Activated naive CD4-positive, alpha-beta T cell treated with anti-CD3 and anti-CD28 coated beads, Interleukin-2, amount 10 ng/mL, durations not matched to agents 7 days and 5 days (primary cell): ENCODE measurements at regions not wholly inside any gene's neighbourhood (a gene's known extent, or its start where the extent isn't known, plus 50 kb on each side); places are given as distances from the start of the nearest gene placed in this dataset.

ENCODE experiments used
- CTCF ChIA-PET: fragments of 350-600 bp; sonication (Branson Sonifier 250); formaldehyde crosslinking; loops from one replicate; lab custom pipeline; 2021; ENCODE audit warnings: antibody characterized with exemption; lab: Charles Lee
- DNase-seq: peaks from one replicate; pipeline ENCODE4 v3.0.0-alpha.2; 2020
- H3K27ac Mint-ChIP-seq: one replicate; pipeline ENCODE4 v1.8.0; 2021; ENCODE audit warnings: mild to moderate bottlenecking, moderate library complexity, mixed read lengths
- H3K27me3 Mint-ChIP-seq: one replicate; pipeline ENCODE4 v1.8.0; 2021; ENCODE audit warnings: mild to moderate bottlenecking, mixed read lengths
- H3K36me3 Mint-ChIP-seq: one replicate; pipeline ENCODE4 v1.8.0; 2021; ENCODE audit warnings: mixed read lengths
- H3K4me1 Mint-ChIP-seq: one replicate; pipeline ENCODE4 v1.8.0; 2021; ENCODE audit warnings: mixed read lengths
- H3K4me3 Mint-ChIP-seq: one replicate; pipeline ENCODE4 v1.8.0; 2021; ENCODE audit warnings: mild to moderate bottlenecking, moderate library complexity, mixed read lengths
- H3K9me3 Mint-ChIP-seq: one replicate; pipeline ENCODE4 v1.8.0; 2021; ENCODE audit warnings: mixed read lengths

DNA sequence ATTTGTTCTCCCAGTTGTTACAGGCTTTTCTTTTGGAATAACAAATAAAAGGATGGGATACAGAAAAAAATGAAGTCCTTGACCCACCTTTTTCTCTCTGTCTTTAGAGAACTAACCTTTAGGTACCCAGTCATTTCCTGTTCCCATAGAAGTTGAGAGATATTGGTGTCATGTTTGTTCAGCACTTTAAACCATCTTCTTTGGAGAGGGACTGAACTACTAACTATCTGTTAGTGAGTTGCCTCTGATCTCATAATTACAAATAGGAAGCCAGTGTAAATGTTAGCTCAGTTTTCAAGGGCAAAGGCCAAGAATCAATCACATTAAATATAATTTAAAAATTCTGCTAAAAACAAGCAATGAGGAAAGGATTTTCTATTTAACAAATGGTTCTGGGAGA, 72.9 kb upstream of the DCBLD2 start:
- CTCF ChIA-PET: no interaction called here

GRCh38 chr3:98972720-98973119, 71.2 kb upstream of the DCBLD2 start:
- no peak overlapping the region for H3K4me3 Mint-ChIP-seq
- no peak overlapping the region for H3K27ac Mint-ChIP-seq
- no peaks in the 10 kb centered on the region for H3K36me3 Mint-ChIP-seq
- no peaks in the 10 kb centered on the region for H3K9me3 Mint-ChIP-seq
- CTCF ChIA-PET: interaction anchor here (1.1 kb wide), 1 partner anchor 9 kb away, joined by 3 read pairs; no protein-coding TSS in a partner anchor
- no peak for DNase-seq
- no peaks in the 10 kb centered on the region for H3K4me1 Mint-ChIP-seq
- H3K27me3 Mint-ChIP-seq: no peaks in the 10 kb centered on the region

More for the DNA sequence above, 72.9 kb upstream of the DCBLD2 start:
- no peaks in the 10 kb centered on the region for H3K36me3 Mint-ChIP-seq
- no peaks in the 10 kb centered on the region for H3K9me3 Mint-ChIP-seq
- no peaks in the 10 kb centered on the region for H3K4me1 Mint-ChIP-seq
- H3K27ac Mint-ChIP-seq: no peak overlapping the region
- no peak overlapping the region for H3K4me3 Mint-ChIP-seq
- no peaks in the 10 kb centered on the region for H3K27me3 Mint-ChIP-seq
- DNase-seq: no peak

- H3K27ac Mint-ChIP-seq: no peak overlapping the region
- H3K27me3 Mint-ChIP-seq: no peaks in the 10 kb centered on the region
- H3K36me3 Mint-ChIP-seq: no peaks in the 10 kb centered on the region
- CTCF ChIA-PET: interaction anchor here (1.1 kb wide), 1 partner anchor 8 kb away, joined by 3 read pairs; no protein-coding TSS in a partner anchor
- no peak for DNase-seq
- H3K4me3 Mint-ChIP-seq: no peak overlapping the region
- no peaks in the 10 kb centered on the region for H3K9me3 Mint-ChIP-seq
- no peaks in the 10 kb centered on the region for H3K4me1 Mint-ChIP-seq
Observed at GRCh38 chr3:98972155-98972554, 70.7 kb upstream of the DCBLD2 start.

GRCh38 chr3:98971169-98971681, 69.7 kb upstream of the DCBLD2 start:
- CTCF ChIA-PET: no interaction called here
- Mint-ChIP-seq H3K36me3 (no peaks in the 10 kb centered on the region), H3K27ac (no peak overlapping the region), H3K4me1 (no peaks in the 10 kb centered on the region), H3K9me3 (no peaks in the 10 kb centered on the region), H3K4me3 (no peak overlapping the region), H3K27me3 (no peaks in the 10 kb centered on the region)
- DNase-seq: no peak

DNA sequence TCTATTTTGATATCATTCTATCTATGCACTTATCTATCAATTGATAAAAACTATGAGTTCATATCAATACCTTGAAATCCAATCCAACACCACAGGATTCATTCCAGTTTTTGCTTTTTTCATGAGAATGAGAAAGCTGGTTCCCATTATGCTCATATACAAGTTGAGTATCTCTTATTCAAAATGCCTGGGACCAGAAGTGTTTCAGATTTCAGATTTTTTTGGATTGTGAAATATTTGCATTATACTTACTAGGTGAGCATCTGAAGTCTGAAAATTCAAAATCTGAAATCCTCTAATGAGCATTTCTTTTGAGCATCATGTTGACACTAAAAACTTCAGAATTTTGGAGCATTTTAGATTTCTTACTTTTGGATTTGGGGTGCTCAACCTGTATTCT, 67.8 kb upstream of the DCBLD2 start:
- H3K27ac Mint-ChIP-seq: no peak overlapping the region
- no peaks in the 10 kb centered on the region for H3K9me3 Mint-ChIP-seq
- CTCF ChIA-PET: no interaction called here
- no peaks in the 10 kb centered on the region for H3K36me3 Mint-ChIP-seq
- H3K27me3 Mint-ChIP-seq: no peaks in the 10 kb centered on the region
- H3K4me3 Mint-ChIP-seq: no peak overlapping the region
- H3K4me1 Mint-ChIP-seq: no peaks in the 10 kb centered on the region
- no peak for DNase-seq

DNA sequence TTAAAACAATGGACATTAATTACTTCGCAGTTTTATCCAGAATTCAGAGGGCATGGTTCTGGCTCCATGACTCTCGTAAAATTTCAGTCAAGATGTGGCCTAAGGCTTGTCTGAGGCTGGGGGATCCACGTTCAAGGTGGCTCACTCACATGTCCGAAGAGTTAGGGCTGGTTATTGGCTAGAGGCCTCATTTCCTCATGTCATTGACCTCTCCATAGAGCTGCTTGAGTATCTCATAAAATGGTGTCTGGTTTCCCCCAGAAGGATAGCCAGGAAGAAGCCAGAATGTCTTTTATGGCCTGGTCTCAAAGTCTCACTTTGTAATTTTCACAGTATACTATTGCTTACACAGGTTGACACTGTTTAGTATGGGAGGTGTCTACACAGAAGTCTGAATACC, 67.3 kb upstream of the DCBLD2 start:
- no peaks in the 10 kb centered on the region for H3K27me3 Mint-ChIP-seq
- no peaks in the 10 kb centered on the region for H3K4me1 Mint-ChIP-seq
- CTCF ChIA-PET: no interaction called here
- no peaks in the 10 kb centered on the region for H3K36me3 Mint-ChIP-seq
- H3K4me3 Mint-ChIP-seq: no peak overlapping the region
- DNase-seq: no peak
- no peaks in the 10 kb centered on the region for H3K9me3 Mint-ChIP-seq
- no peak overlapping the region for H3K27ac Mint-ChIP-seq

DNA sequence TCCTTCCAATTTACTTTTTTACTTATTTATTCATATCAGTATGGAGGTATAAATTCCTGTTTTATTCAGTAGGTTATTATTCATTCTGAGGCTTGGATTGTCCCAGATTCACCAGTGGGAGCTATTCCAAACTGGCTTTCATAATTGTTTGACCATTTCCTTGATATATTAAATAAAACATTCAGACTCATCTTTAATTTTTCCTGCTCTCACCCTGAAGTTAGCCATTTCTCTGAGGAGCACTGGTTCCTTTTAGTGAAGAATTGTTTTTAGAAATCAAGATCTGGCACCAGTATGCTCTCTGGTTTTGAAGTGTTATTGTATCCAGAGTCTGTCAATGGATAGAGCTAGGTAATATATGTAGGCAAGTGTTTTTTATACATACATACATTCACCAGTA, 66.9 kb upstream of the DCBLD2 start:
- H3K27ac Mint-ChIP-seq: no peak overlapping the region
- no peaks in the 10 kb centered on the region for H3K36me3 Mint-ChIP-seq
- H3K4me1 Mint-ChIP-seq: no peaks in the 10 kb centered on the region
- no peak overlapping the region for H3K4me3 Mint-ChIP-seq
- no peak for DNase-seq
- H3K27me3 Mint-ChIP-seq: no peaks in the 10 kb centered on the region
- CTCF ChIA-PET: no interaction called here
- H3K9me3 Mint-ChIP-seq: no peaks in the 10 kb centered on the region

- H3K36me3 Mint-ChIP-seq: no peaks in the 10 kb centered on the region
- DNase-seq: no peak
- H3K4me1 Mint-ChIP-seq: no peaks in the 10 kb centered on the region
- no peak overlapping the region for H3K4me3 Mint-ChIP-seq
- H3K9me3 Mint-ChIP-seq: no peaks in the 10 kb centered on the region
- no peaks in the 10 kb centered on the region for H3K27me3 Mint-ChIP-seq
- no peak overlapping the region for H3K27ac Mint-ChIP-seq
- CTCF ChIA-PET: no interaction called here
Observed at GRCh38 chr3:98967758-98968157, 66.3 kb upstream of the DCBLD2 start.

GRCh38 chr3:98966862-98967546, 65.5 kb upstream of the DCBLD2 start:
- Mint-ChIP-seq H3K4me1 (no peaks in the 10 kb centered on the region), H3K27me3 (no peaks in the 10 kb centered on the region), H3K4me3 (no peak overlapping the region), H3K9me3 (no peaks in the 10 kb centered on the region), H3K27ac (no peak overlapping the region), H3K36me3 (no peaks in the 10 kb centered on the region)
- CTCF ChIA-PET: no interaction called here
- no peak for DNase-seq

DNA sequence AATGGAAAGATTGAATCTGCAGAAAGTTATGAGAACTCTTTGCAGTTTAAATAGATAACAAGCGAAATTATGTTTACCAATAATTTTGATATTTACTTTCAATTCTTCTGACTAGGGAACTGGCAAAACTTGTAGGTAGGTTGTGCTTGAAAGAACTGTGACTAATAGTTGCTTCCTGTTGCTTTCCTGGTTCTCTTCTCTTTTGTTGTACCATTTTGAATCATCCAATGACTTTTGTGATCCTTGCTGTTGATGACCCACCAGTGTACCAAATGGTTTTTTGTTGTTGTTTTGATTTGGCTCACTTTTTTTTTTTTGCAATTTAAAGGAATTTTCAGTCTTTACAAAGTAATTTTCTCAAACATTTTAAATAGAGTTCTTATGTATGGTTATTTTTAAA, 64.9 kb upstream of the DCBLD2 start:
- no peak overlapping the region for H3K4me3 Mint-ChIP-seq
- no peaks in the 10 kb centered on the region for H3K9me3 Mint-ChIP-seq
- DNase-seq: no peak

DNA sequence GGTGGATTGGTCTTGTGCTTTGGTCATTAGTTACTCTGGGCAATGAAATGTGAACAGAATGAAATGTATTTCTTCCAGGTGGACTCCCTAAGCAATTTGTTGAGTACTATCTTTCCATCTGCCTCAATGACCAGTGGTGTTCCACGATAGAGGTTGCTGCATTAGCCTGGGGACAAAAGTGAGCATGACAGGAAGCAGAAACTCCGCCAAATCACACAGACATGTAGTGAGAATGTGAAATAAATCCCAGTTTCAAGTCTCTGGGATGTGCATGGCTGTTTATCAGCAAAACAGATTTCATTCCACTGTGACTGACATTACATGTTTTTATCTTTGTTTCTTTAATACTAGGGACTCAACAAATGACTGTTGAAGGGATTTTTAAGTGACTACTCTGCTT, 63.3 kb upstream of the DCBLD2 start:
- Mint-ChIP-seq H3K27ac (no peak overlapping the region), H3K4me1 (no peaks in the 10 kb centered on the region), H3K27me3 (no peaks in the 10 kb centered on the region), H3K9me3 (no peaks in the 10 kb centered on the region), H3K36me3 (no peaks in the 10 kb centered on the region), H3K4me3 (no peak overlapping the region)
- DNase-seq: no peak
- CTCF ChIA-PET: no interaction called here

More for the DNA sequence above, 64.9 kb upstream of the DCBLD2 start:
- CTCF ChIA-PET: no interaction called here
- Mint-ChIP-seq H3K27me3 (no peaks in the 10 kb centered on the region), H3K4me1 (no peaks in the 10 kb centered on the region), H3K36me3 (no peaks in the 10 kb centered on the region), H3K27ac (no peak overlapping the region)

DNA sequence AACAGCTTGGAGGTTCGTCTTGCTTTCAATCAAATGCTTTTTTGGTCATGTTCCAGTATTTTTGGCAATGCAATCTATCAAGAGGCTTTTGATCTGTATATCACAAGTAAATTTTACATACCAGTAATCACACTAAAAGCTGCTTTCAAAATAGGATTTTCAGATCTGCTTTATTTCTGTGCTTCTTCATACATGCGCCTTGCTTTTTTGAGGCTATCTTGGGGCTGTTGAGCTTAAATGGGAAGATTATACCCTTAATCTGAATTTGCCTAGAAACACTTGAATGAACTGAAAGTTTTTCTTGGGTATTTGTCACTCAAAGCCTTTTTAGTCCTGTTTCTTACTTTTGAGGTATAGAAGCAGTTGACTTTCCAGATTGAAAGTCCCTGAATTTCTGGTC, 62.1 kb upstream of the DCBLD2 start:
- Mint-ChIP-seq H3K36me3 (no peaks in the 10 kb centered on the region), H3K27me3 (no peaks in the 10 kb centered on the region), H3K27ac (no peak overlapping the region), H3K4me1 (no peaks in the 10 kb centered on the region), H3K9me3 (no peaks in the 10 kb centered on the region), H3K4me3 (no peak overlapping the region)
- no peak for DNase-seq
- CTCF ChIA-PET: interaction anchor here (1.1 kb wide), 1 partner anchor 9 kb away, joined by 3 read pairs; no protein-coding TSS in a partner anchor

GRCh38 chr3:98962951-98963350, 61.5 kb upstream of the DCBLD2 start:
- CTCF ChIA-PET: no interaction called here

DNA sequence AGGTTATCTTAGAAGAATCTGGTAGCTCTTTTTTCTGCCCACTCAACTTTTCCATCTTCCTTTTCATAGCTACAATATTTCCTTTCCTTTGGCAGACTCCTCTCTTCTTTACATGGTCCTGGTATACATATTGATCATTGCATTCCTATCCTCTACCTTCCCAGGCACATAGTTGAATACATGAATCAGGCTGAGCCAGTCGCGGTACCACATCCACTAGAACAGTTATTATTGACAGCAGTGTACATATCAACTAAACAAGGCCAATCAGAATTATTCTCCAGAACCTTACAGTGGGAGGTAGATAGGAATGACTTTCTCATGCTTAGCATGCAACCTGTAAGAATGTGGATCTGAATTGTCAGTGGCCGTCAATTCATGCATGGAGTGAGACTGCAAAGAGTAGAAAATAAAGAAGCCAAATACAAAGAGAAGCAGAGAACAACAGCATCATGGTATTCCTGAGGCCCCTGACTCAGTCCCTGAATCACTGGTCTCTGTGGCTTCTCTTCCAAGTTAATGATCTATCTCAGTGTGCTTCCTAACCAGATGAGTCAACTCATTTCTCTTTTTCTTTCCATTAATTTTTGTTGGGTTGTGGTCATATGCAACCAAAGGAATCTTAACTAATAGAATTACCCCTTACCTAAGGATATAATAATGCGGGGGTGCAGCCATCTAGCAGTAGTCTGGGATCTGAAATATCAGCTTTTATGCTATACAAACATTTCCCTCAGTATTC, 60.9 kb upstream of the DCBLD2 start:
- H3K4me1 Mint-ChIP-seq: no peaks in the 10 kb centered on the region
- H3K4me3 Mint-ChIP-seq: no peak overlapping the region
- H3K27ac Mint-ChIP-seq: no peak overlapping the region
- no peaks in the 10 kb centered on the region for H3K9me3 Mint-ChIP-seq
- CTCF ChIA-PET: no interaction called here
- no peak for DNase-seq
- H3K36me3 Mint-ChIP-seq: no peaks in the 10 kb centered on the region
- H3K27me3 Mint-ChIP-seq: no peaks in the 10 kb centered on the region

More at GRCh38 chr3:98962951-98963350, 61.5 kb upstream of the DCBLD2 start:
- no peaks in the 10 kb centered on the region for H3K9me3 Mint-ChIP-seq
- no peak for DNase-seq
- no peaks in the 10 kb centered on the region for H3K36me3 Mint-ChIP-seq
- no peaks in the 10 kb centered on the region for H3K27me3 Mint-ChIP-seq
- no peaks in the 10 kb centered on the region for H3K4me1 Mint-ChIP-seq
- no peak overlapping the region for H3K27ac Mint-ChIP-seq
- no peak overlapping the region for H3K4me3 Mint-ChIP-seq
